ENCODE measurements at regions not wholly inside any gene's neighbourhood (a gene's known extent, or its start where the extent isn't known, plus 50 kb on each side); places are given as distances from the start of the nearest gene placed in this dataset.

- no peaks in the 10 kb centered on the region for H3K27me3 ChIP-seq (replicated peaks; ENCODE audit: control insufficient read depth, insufficient read depth, low read length)
- no TSS peak for BruUV-seq (replicated peaks)
- H3K27ac Mint-ChIP-seq (ENCODE audit: unreplicated experiment) = no peak overlapping the region
- no peak overlapping the region for H3K4me3 Mint-ChIP-seq (ENCODE audit: unreplicated experiment)
- H3K36me3 Mint-ChIP-seq (ENCODE audit: insufficient read depth, unreplicated experiment) = no peaks in the 10 kb centered on the region
- H3K4me3 ChIP-seq (ENCODE audit: low read depth, low read length) = no peak overlapping the region
- CTCF ChIA-PET = no interaction called here
- no peaks in the 10 kb centered on the region for H3K4me1 Mint-ChIP-seq (ENCODE audit: low read depth, unreplicated experiment)
- peaks cover under 1% of the 10 kb centered on the region for H3K27me3 Mint-ChIP-seq (ENCODE audit: insufficient read depth, unreplicated experiment)
- intact Hi-C loops (cut with micrococcal nuclease; ENCODE audit: unreplicated experiment) = no loop called here
- H3K9me3 Mint-ChIP-seq (ENCODE audit: unreplicated experiment) = no peaks in the 10 kb centered on the region
- POLR2A ChIA-PET = no interaction called here
- DNase-seq = no peak
- no peaks in the 10 kb centered on the region for H3K4me1 ChIP-seq
- no peaks in the 10 kb centered on the region for H3K36me3 ChIP-seq (ENCODE audit: control insufficient read depth, insufficient read depth, low read length)
- H3K9me3 ChIP-seq = no peaks in the 10 kb centered on the region
- TF ChIP-seq CTCF (IDR thresholded peaks at IDR 0.05; ENCODE audit: insufficient read depth in 1 of 2, low read depth in 1 of 2, low read length in 1 of 2, severe bottlenecking in 1 of 2, unreplicated experiment in 1 of 2) = no peak
These were observed 784.8 kb upstream of the KLHL29 start for GRCh38 chr2:22600156-22600555.

DNA sequence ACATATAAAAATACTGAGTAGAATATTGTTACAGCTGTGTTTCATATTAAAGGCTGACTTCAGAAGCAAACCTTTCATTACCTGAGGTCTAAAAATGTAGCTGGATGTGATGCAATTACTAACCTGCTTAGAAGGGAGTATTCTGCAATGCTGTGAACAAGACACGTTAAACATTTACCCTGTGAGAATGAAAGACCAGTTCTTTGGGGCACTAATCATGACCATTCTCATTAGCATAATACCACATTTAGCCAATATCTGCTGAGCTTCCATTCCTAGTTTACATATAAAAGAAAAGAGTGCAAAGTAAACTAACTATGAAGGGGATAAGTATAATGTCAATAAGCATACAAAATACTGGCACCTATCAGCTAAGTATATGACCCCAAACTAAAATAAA is 784.0 kb upstream of the KLHL29 start:
- POLR2A ChIA-PET = no interaction called here
- CTCF ChIA-PET = no interaction called here
- Mint-ChIP-seq H3K27ac (ENCODE audit: unreplicated experiment) (no peak overlapping the region), H3K4me1 (ENCODE audit: low read depth, unreplicated experiment) (no peaks in the 10 kb centered on the region), H3K27me3 (ENCODE audit: insufficient read depth, unreplicated experiment) (peaks cover 4% of the 10 kb centered on the region), H3K36me3 (ENCODE audit: insufficient read depth, unreplicated experiment) (no peaks in the 10 kb centered on the region), H3K4me3 (ENCODE audit: unreplicated experiment) (no peak overlapping the region), H3K9me3 (ENCODE audit: unreplicated experiment) (no peaks in the 10 kb centered on the region)
- H3K36me3 ChIP-seq (ENCODE audit: control insufficient read depth, insufficient read depth, low read length) = no peaks in the 10 kb centered on the region
- DNase-seq = no peak
- no peaks in the 10 kb centered on the region for H3K27me3 ChIP-seq (replicated peaks; ENCODE audit: control insufficient read depth, insufficient read depth, low read length)
- intact Hi-C loops (cut with micrococcal nuclease; ENCODE audit: unreplicated experiment) = no loop called here
- TF ChIP-seq CTCF (IDR thresholded peaks at IDR 0.05; ENCODE audit: insufficient read depth in 1 of 2, low read depth in 1 of 2, low read length in 1 of 2, severe bottlenecking in 1 of 2, unreplicated experiment in 1 of 2) = no peak
- no peak overlapping the region for H3K4me3 ChIP-seq (ENCODE audit: low read depth, low read length)
- BruUV-seq (replicated peaks) = no TSS peak
- H3K9me3 ChIP-seq = no peaks in the 10 kb centered on the region
- no peaks in the 10 kb centered on the region for H3K4me1 ChIP-seq

DNA sequence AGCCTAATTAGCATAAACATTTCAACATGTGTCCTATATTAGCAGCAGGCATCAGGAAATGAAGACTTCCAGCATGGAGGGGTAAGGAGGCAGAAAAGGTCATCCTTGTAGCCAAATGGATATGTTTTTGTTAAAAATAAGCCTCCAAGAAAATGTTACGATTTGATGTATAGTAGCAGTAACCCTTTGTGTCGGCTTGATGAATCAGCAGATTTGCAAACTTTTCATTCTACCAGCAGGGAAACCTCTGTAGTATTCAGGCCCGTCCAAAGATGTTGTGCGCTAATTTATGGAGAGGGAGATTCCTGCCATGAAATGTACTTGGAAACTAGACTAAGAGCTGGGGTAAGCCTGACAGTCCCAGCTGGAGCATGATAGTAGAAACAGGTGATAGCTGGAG is 780.8 kb upstream of the KLHL29 start:
- POLR2A ChIA-PET = no interaction called here
- no peaks in the 10 kb centered on the region for H3K36me3 ChIP-seq (ENCODE audit: control insufficient read depth, insufficient read depth, low read length)
- H3K4me1 ChIP-seq = no peaks in the 10 kb centered on the region
- intact Hi-C loops (cut with micrococcal nuclease; ENCODE audit: unreplicated experiment) = no loop called here
- CTCF ChIA-PET = no interaction called here
- H3K27ac Mint-ChIP-seq (ENCODE audit: unreplicated experiment) = no peak overlapping the region
- H3K4me3 Mint-ChIP-seq (ENCODE audit: unreplicated experiment) = no peak overlapping the region
- TF ChIP-seq CTCF (IDR thresholded peaks at IDR 0.05; ENCODE audit: insufficient read depth in 1 of 2, low read depth in 1 of 2, low read length in 1 of 2, severe bottlenecking in 1 of 2, unreplicated experiment in 1 of 2) = no peak
- H3K27me3 ChIP-seq (replicated peaks; ENCODE audit: control insufficient read depth, insufficient read depth, low read length) = no peaks in the 10 kb centered on the region
- no peaks in the 10 kb centered on the region for H3K9me3 ChIP-seq
- DNase-seq = no peak
- no peaks in the 10 kb centered on the region for H3K36me3 Mint-ChIP-seq (ENCODE audit: insufficient read depth, unreplicated experiment)
- H3K4me3 ChIP-seq (ENCODE audit: low read depth, low read length) = no peak overlapping the region
- no peaks in the 10 kb centered on the region for H3K9me3 Mint-ChIP-seq (ENCODE audit: unreplicated experiment)
- BruUV-seq (replicated peaks) = no TSS peak
- H3K27me3 Mint-ChIP-seq (ENCODE audit: insufficient read depth, unreplicated experiment) = peaks cover 14% of the 10 kb centered on the region
- no peaks in the 10 kb centered on the region for H3K4me1 Mint-ChIP-seq (ENCODE audit: low read depth, unreplicated experiment)

Data from Caco-2 (cell line).